ENCODE measurements at regions not wholly inside any gene's neighbourhood (a gene's known extent, or its start where the extent isn't known, plus 50 kb on each side); places are given as distances from the start of the nearest gene placed in this dataset.
A peak's percentile ranks its signal among the peaks of the same experiment; 100 is the strongest.

- DNase-seq: no peak
These were observed 184.0 kb upstream of the PARP11 start for GRCh38 chr12:4056910-4057845.

GRCh38 chr12:4054630-4055029, 181.4 kb upstream of the PARP11 start:
- no peak for DNase-seq

GRCh38 chr12:4052691-4053090, 179.5 kb upstream of the PARP11 start:
- no peak for DNase-seq

GRCh38 chr12:4051596-4051995, 178.4 kb upstream of the PARP11 start:
- no peak for DNase-seq

GRCh38 chr12:4050340-4050739, 177.1 kb upstream of the PARP11 start:
- no peak for DNase-seq

GRCh38 chr12:4049298-4050080, 176.3 kb upstream of the PARP11 start:
- no peak for DNase-seq

GRCh38 chr12:4047421-4047820, 174.2 kb upstream of the PARP11 start:
- DNase-seq: no peak

- DNase-seq: no peak
These were observed 173.3 kb upstream of the PARP11 start for GRCh38 chr12:4046495-4046840.

GRCh38 chr12:4045786-4046494, 172.7 kb upstream of the PARP11 start:
- DNase-seq: no peak

- peak in 3 of 56 donors; percentile 6 to 39 (median 13) for DNase-seq
These were observed 171.8 kb upstream of the PARP11 start for GRCh38 chr12:4044736-4045730.

- no peak for DNase-seq
These were observed 170.9 kb upstream of the PARP11 start for GRCh38 chr12:4044101-4044500.

GRCh38 chr12:4041187-4041885, 168.1 kb upstream of the PARP11 start:
- DNase-seq: no peak

- no peak for DNase-seq
These were observed 166.7 kb upstream of the PARP11 start for GRCh38 chr12:4039931-4040330.

GRCh38 chr12:4037747-4038312, 164.6 kb upstream of the PARP11 start:
- DNase-seq: peak in 11 of 56 donors; percentile 0 to 63 (median 14)

GRCh38 chr12:4036671-4037271, 163.6 kb upstream of the PARP11 start:
- no peak for DNase-seq

- DNase-seq: no peak
These were observed 161.7 kb upstream of the PARP11 start for GRCh38 chr12:4034921-4035320.

GRCh38 chr12:4032924-4033615, 159.9 kb upstream of the PARP11 start:
- DNase-seq: no peak

- no peak for DNase-seq
These were observed 158.6 kb upstream of the PARP11 start for GRCh38 chr12:4031703-4032291.

Data from nucleus accumbens (tissue), 56 donors.